ENCODE measurements at regions not wholly inside any gene's neighbourhood (a gene's known extent, or its start where the extent isn't known, plus 50 kb on each side); places are given as distances from the start of the nearest gene placed in this dataset.

GRCh38 chr9:11749396-11749795 lies 943.8 kb upstream of the TYRP1 start:
- no peak for DNase-seq

DNA sequence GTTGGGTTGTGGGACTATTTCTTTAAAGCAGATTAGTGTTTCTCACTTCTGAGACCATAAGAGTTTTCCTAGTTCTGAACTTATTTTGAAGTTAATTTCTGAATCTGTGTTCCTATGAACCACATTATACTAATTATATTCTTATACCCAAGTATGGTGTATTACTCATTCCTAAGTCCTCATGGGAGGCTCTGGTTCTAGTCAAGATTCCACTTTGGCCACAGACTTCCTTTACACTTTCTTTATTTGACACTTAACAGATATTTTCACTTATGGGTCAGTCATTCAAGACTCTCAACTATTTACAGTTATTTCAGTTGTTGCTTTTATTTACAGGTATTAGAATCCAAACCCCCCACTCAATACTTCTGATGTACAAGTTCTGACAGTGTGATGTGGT lies 937.2 kb upstream of the TYRP1 start:
- DNase-seq, result no peak

GRCh38 chr9:11757408-11757807 lies 935.8 kb upstream of the TYRP1 start:
- no peak for DNase-seq

GRCh38 chr9:11758016-11758415 lies 935.2 kb upstream of the TYRP1 start:
- DNase-seq, result peak; percentile 79 to 89

- no peak for DNase-seq
Measured at GRCh38 chr9:11779971-11780370, 913.2 kb upstream of the TYRP1 start.

DNA sequence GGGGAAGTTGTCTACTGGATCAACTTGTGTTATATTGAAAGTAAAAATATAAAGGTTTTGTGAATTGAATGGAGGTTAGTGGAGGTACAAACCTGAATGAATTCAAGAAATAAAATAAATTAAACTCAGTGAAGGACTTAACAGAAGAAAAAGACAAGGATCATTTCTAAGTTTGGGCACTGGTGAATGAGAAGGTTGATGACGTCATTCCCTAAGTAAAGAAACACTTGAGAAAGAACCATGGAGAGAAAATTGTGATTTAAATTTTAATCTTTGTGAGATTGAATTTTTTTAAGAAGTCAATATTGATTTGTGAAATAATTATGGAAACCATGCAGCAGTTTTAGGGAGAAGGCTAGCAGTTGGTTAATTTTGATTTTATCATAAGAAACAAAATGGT lies 900.3 kb upstream of the TYRP1 start:
- no peak for DNase-seq

- DNase-seq, result no peak
Measured at GRCh38 chr9:11794984-11795383, 898.2 kb upstream of the TYRP1 start.

DNA sequence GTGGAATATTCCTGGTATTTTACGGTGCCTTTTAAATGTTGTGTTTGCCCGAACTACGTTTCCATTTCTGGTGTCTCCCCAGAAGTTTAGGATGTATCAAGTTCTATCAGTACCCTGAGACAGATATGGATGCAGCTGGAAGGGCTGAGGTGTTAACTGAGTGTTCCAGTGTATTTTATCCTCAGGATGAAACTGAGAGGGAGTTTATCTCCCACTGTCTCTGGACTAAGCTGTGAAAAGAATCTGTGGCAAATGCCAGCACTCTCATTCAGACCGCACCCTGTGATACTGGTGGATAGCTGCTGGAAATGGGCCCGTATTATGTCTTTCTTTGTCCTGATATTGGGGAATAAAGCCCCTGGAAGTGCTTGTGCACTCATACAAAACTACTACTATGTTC lies 887.2 kb upstream of the TYRP1 start:
- no peak for DNase-seq

DNA sequence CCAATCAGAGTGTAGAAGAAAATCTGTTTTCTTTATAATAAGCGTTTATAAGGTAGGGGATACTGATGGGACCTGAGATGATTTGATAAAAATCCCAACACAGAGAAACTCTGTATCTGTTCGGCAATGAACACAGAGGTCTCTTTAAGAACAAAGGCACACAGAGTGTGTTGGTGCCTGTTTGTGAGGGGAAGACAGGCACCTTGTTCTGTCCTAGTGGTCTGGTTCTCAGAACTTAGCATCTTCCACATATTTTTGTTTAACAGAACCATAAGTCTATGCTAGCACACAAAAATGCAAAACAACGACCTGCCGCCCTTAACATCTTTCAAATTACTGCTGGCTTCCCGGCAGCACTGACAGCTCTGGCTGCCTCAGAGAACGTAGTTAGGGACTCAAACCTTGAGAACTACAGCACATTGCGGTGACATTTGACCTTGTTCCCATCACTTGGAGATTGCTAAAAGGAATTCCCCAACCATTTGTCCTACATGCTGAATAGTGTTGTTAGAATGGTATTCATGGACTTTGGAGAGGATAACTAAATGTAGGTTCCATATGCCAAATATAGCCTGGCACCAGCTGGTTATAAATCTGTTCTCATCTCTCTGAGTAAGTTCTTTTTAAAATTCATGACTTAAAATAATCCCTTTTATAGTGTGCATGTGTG lies 871.7 kb upstream of the TYRP1 start:
- peak in 1 of 2 experiments; percentile 11 for DNase-seq

DNA sequence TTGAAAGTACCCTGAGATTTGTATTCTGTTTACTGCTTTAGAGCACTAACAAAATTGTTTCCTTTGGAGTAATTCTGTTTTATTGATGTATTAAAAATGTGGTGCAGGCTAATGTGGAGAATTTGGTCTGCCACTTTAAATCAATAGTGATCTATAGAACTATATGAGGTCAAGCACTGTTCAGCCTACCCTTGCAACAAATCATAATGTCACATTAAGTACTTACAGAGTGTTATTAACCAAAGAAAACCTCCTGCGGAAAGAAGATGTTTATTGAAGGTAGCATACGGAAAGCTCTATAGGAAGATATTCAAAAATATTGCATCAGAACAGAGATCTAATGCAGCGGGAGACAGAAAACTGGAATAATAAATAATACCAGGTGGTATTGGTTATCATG lies 865.0 kb upstream of the TYRP1 start:
- DNase-seq, result no peak

DNA sequence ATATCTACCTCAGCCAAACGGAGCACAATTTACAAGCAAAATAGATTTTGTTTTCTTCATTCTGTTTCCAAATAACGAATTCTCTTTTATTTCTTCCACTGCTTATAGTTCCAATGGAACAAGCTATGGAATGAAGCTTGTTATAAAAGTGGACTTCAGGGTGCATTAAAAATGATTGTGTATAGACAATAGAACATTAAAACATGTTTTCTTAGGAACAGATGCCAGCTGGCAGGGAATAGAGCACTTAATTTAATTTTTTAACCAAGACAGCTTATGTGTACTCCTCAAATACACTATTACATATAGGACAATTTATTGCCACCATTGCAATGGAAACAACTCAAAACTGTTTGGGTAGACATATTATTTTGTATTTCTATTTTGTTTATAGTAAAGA lies 860.1 kb upstream of the TYRP1 start:
- no peak for DNase-seq

GRCh38 chr9:11868795-11869194 lies 824.4 kb upstream of the TYRP1 start:
- no peak for DNase-seq

DNA sequence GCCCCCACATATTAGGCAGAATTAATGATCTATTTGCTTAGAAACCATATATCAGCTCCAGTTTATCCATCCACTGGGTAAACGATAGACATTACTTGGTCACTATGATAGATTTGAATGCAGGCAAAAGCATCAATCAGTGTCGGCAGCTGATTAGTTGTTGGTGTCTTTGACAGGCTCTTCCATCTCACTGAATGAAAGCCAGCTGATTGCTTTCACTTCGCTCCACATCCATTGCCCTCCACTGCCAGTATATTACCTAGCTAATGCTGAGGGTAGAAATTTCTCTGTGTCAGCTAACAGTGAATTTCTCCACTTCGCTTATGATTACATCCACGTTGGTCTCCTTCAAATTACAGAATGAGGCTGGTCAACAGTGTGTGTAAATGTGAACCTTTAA lies 821.3 kb upstream of the TYRP1 start:
- DNase-seq, result peak in 1 of 2 experiments; percentile 32

DNA sequence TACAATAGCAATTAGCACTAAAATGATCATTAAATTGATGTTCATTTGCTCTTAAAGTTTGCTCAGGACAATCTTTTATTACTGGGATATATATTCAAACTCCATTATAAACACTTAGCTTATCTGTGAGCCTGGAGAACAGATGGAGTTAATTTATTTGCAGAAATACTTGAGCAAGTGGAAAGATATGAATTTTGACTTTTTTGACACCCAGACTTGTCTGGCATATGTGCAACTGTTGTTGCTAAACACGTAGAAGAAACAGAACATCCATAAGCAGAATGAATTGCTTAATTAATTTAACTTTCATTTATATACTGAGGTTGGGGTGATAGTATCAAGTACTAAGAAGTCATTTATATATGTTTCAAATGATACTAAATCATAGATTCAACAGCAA lies 820.7 kb upstream of the TYRP1 start:
- DNase-seq, result no peak

DNA sequence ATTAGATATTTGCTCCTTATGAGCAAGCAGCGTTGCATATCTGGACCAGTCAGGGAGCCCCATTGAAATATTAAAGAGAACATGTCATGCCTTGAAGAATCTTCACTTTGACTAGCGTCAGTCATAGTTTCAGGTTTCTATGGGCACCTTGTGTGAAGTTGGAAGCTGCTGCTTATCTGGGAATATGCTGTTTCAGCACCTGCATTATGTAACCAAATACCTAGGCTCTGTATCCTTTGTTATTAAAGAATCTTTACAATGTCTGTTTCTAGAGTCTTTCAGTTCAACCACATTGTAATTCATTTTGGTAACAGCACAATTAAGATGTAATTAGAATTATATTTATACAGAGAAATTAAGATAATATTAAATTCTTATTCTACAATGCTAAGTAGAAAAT lies 818.8 kb upstream of the TYRP1 start:
- DNase-seq, result no peak

DNA sequence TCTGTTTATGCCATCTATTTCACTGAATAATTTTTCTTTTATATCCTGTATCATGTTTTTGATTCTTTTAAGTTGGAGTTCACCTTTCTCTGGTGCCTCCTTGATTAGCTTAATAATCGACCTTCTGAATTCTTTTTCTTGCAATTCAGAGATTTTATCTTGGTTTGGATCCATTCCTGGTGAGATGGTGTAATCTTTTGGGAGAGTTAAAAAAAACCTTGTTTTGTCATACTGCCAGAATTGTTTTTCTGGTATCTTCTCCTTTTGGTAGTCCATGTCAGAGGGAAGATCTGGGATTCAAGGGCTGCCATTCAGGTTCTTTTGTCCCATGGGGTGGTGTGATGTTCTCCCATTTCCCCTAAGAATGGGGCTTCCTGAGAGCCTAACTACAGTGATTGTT lies 800.8 kb upstream of the TYRP1 start:
- no peak for DNase-seq

- no peak for DNase-seq
Measured at GRCh38 chr9:11893331-11893730, 799.9 kb upstream of the TYRP1 start.

DNA sequence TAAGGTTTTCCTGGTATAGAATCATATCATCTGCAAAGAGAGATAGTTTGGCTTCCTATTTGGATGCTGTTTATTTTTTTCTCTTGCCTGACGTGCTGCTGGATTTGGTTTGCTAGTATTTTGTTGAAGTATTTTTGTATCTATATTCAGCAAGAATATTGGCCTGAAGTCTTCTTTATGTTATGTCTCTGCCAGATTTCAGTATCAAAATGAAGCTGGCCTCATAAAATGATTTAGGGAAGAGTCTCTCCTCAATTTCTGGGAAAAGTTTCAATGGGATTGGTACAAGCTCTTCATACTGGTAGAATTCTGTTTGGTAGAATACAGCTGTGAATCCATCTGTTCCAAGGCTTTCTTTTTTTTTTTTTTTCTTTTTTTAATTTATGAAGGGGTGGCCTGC lies 799.0 kb upstream of the TYRP1 start:
- no peak for DNase-seq

DNA sequence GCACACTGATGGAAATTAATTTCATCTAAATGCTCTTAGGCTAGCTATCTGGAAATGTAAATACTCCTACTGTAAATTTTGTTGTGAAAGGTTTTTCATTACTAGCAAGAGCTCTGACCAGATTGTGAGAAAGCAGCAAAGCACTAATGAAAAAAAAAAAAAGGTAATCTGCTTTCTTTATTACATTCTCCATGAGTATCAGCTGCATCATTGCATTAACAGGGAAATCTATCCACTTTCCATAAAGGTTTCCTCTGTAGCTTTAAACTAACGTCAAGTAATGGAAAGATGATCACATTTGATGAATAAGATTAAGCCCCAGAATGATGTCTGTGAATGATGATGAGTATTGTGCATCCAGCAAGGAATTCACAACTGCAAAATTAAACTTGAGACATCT lies 790.6 kb upstream of the TYRP1 start:
- DNase-seq, result no peak

GRCh38 chr9:11915699-11916098 lies 777.5 kb upstream of the TYRP1 start:
- DNase-seq, result no peak

- DNase-seq, result no peak
Measured at GRCh38 chr9:11928871-11929321, 764.3 kb upstream of the TYRP1 start.

GRCh38 chr9:11931109-11931508 lies 762.1 kb upstream of the TYRP1 start:
- DNase-seq, result no peak

DNA sequence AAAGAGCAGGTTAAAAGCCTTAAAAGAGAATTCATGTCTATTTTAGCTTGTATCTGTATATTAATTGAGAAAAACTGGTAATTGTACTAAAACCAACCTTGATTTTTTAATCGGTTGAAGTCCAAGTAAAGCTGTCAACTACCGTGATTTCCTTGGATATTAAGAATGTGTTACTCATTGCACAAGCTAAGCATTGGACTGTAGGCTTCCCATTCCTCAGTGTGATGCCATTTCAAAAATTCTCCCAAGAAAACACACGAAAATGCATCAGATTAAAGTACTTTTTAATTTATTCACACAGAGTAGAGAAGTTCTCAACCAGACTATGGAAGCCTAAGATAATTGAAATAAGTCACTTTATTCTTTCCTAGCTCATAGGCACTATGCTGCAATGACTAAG lies 761.4 kb upstream of the TYRP1 start:
- DNase-seq, result no peak

DNA sequence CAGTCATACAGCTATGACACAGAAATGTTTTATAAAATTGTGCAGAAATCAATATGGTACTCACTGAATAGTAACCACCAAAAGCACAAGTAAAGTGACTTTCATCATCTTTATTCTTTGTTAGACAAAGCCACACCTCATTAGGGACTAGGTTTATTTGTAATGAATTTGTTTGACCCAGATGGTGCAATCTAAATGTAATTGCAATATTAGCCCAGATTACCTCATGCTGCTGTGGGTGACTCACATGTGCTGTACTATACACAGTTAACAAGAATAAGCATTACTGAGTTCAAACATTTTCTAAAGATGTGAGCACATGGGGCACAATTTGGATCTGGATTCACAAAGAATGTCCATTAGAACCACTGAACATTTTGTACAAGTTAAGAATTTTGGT lies 759.3 kb upstream of the TYRP1 start:
- peak in 1 of 2 experiments; percentile 26 for DNase-seq

DNA sequence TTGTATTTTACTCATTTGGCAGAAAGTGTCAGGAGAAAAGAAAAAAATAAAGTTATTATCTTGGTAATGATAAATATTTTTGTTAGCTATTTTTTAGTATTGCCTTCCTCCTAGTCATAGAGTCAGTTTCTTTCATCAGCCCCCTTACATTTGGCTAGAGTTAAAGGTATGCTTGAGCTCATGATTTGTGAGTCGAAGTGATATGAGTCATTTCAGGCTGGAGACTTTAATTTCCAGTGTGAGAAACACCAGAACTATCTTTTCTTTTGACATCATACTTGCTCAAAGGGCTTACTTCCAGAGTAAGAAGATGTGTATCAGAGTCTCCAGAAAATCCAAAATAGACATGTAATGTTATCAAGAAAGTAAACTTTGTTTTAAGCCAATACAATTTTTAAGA lies 746.7 kb upstream of the TYRP1 start:
- DNase-seq, result no peak

GRCh38 chr9:11962327-11962726 lies 730.9 kb upstream of the TYRP1 start:
- DNase-seq, result no peak
